Loucy (cell line): ENCODE measurements at regions not wholly inside any gene's neighbourhood (a gene's known extent, or its start where the extent isn't known, plus 50 kb on each side); places are given as distances from the start of the nearest gene placed in this dataset.

Experiments used
- EZH2phosphoT487 ChIP-seq: fragments of 200-600 bp; IDR thresholded peaks from 2 replicates; pipeline ENCODE4 v1.6.1; 2018; ENCODE audit warnings: antibody characterized with exemption, mild to moderate bottlenecking, moderate library complexity, borderline replicate concordance
- TF ChIP-seq, protein P1 (sequence below): fragments of 200-600 bp; sonication (generic); conservative IDR thresholded peaks from 2 replicates; pipeline ENCODE4 v1.5.1; 2014; ENCODE audit warnings: mild to moderate bottlenecking, antibody characterized with exemption, low read length

DNA sequence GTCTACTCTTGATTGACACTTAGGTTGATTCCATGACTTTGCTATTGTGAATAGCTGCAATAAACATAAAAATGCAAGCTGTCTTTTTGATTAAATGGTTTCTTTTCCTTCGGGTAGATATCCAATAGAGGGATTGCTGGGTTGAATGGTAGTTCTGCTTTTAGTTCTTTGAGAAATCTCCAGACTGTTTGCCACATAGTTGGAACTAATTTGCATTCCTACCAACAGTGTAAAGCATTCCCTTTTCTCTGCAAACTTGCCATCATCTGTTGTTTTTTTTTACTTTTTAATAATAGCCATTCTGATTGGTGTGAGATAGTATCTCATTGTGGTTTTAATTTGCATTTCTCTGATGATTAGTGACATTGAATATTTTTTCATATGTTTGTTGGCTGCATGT is 122.2 kb upstream of the PRKG2 start:
- TF ChIP-seq, protein P1, sequence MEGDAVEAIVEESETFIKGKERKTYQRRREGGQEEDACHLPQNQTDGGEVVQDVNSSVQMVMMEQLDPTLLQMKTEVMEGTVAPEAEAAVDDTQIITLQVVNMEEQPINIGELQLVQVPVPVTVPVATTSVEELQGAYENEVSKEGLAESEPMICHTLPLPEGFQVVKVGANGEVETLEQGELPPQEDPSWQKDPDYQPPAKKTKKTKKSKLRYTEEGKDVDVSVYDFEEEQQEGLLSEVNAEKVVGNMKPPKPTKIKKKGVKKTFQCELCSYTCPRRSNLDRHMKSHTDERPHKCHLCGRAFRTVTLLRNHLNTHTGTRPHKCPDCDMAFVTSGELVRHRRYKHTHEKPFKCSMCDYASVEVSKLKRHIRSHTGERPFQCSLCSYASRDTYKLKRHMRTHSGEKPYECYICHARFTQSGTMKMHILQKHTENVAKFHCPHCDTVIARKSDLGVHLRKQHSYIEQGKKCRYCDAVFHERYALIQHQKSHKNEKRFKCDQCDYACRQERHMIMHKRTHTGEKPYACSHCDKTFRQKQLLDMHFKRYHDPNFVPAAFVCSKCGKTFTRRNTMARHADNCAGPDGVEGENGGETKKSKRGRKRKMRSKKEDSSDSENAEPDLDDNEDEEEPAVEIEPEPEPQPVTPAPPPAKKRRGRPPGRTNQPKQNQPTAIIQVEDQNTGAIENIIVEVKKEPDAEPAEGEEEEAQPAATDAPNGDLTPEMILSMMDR, result no peak
- TF ChIP-seq EZH2phosphoT487, result no peak
